ENCODE measurements at regions not wholly inside any gene's neighbourhood (a gene's known extent, or its start where the extent isn't known, plus 50 kb on each side); places are given as distances from the start of the nearest gene placed in this dataset.

- Histone ChIP-seq H3K4me3 (no peak overlapping the region), H2AFZ (ENCODE audit: control insufficient read depth, low read depth, low read length) (no peak overlapping the region), H4K20me1 (ENCODE audit: control insufficient read depth, insufficient read depth) (no peaks in the 10 kb centered on the region), H3K4me2 (ENCODE audit: control insufficient read depth, insufficient read depth) (no peak overlapping the region), H3K36me3 (ENCODE audit: control insufficient read depth in 2 of 2, insufficient read depth in 2 of 2, low read length in 1 of 2) (no peaks in the 10 kb centered on the region), H3K27ac (ENCODE audit: control insufficient read depth, insufficient read depth) (no peak overlapping the region), H3K9ac (ENCODE audit: control insufficient read depth, insufficient read depth, low read length) (no peak overlapping the region), H3K4me1 (ENCODE audit: control insufficient read depth, insufficient read depth, low read length) (no peaks in the 10 kb centered on the region), H3K27me3 (replicated peaks in 1 of 2; ENCODE audit: control insufficient read depth in 2 of 2, insufficient read depth in 2 of 2, low read length in 1 of 2) (no peaks in the 10 kb centered on the region), H3K9me3 (replicated peaks; ENCODE audit: control insufficient read depth, insufficient read depth, low read length) (no peaks in the 10 kb centered on the region), H3K79me2 (ENCODE audit: control insufficient read depth, insufficient read depth, low read length) (no peaks in the 10 kb centered on the region)
- intact Hi-C loops (cut with micrococcal nuclease; ENCODE audit: unreplicated experiment) = no loop called here
- SMC1A ChIA-PET (ENCODE audit: uncharacterized antibody, unreplicated experiment) = no interaction called here
- in situ Hi-C loops (cut with MboI) = loop anchor here (5.0 kb wide), 1 partner anchor 52 kb away; no protein-coding TSS in a partner anchor
- no peak for FAIRE-seq
- POLR2A ChIA-PET = no interaction called here
- ATAC-seq = no peak
- no peak for TF ChIP-seq SIN3A (IDR thresholded peaks at IDR 0.05; ENCODE audit: low read depth, low read length)
- RAD21 ChIA-PET (ENCODE audit: unreplicated experiment) = no interaction called here
- CTCF ChIA-PET = no interaction called here
- no peak for DNase-seq (ENCODE audit: low read depth, low spot score)
- BruUV-seq (replicated peaks) = no TSS peak
- 18% methylated on average over 2 of the region's 2 CpGs for WGBS (ENCODE audit: insufficient coverage, insufficient replicate concordance, low lambda C conversion rate, missing lambda C conversion rate)
Observed at GRCh38 chr9:30459156-30459555, 1925.3 kb upstream of the ACO1 start.

GRCh38 chr9:30476826-30477225 lies 1907.6 kb upstream of the ACO1 start:
- FAIRE-seq (no peak), ATAC-seq (no peak), DNase-seq (ENCODE audit: low read depth, low spot score) (no peak)
- ChIA-PET CTCF (no interaction called here), POLR2A (no interaction called here), RAD21 (ENCODE audit: unreplicated experiment) (no interaction called here), SMC1A (ENCODE audit: uncharacterized antibody, unreplicated experiment) (no interaction called here)
- Histone ChIP-seq H3K4me2 (ENCODE audit: control insufficient read depth, insufficient read depth) (no peak overlapping the region), H3K4me1 (ENCODE audit: control insufficient read depth, insufficient read depth, low read length) (no peaks in the 10 kb centered on the region), H3K4me3 (no peak overlapping the region), H3K79me2 (ENCODE audit: control insufficient read depth, insufficient read depth, low read length) (no peaks in the 10 kb centered on the region), H3K9ac (ENCODE audit: control insufficient read depth, insufficient read depth, low read length) (no peak overlapping the region), H3K27ac (ENCODE audit: control insufficient read depth, insufficient read depth) (no peak overlapping the region), H3K36me3 (ENCODE audit: control insufficient read depth in 2 of 2, insufficient read depth in 2 of 2, low read length in 1 of 2) (no peaks in the 10 kb centered on the region), H3K27me3 (replicated peaks in 1 of 2; ENCODE audit: control insufficient read depth in 2 of 2, insufficient read depth in 2 of 2, low read length in 1 of 2) (no peaks in the 10 kb centered on the region), H4K20me1 (ENCODE audit: control insufficient read depth, insufficient read depth) (no peaks in the 10 kb centered on the region), H3K9me3 (replicated peaks; ENCODE audit: control insufficient read depth, insufficient read depth, low read length) (no peaks in the 10 kb centered on the region), H2AFZ (ENCODE audit: control insufficient read depth, low read depth, low read length) (no peak overlapping the region)
- in situ Hi-C loops (cut with MboI) (no loop called here), intact Hi-C loops (cut with micrococcal nuclease; ENCODE audit: unreplicated experiment) (no loop called here)
- TF ChIP-seq NR2C1 (IDR thresholded peaks at IDR 0.05) (no peak), BRCA1 (IDR thresholded peaks at IDR 0.05; ENCODE audit: low read depth, low read length) (no peak), DPF2 (IDR thresholded peaks at IDR 0.05) (no peak), EGR1 (IDR thresholded peaks at IDR 0.05; ENCODE audit: borderline replicate concordance in 1 of 2, low read depth in 2 of 2, low read length in 2 of 2) (no peak), KAT2A (conservative IDR thresholded peaks at IDR 0.05; ENCODE audit: control insufficient read depth, low read depth, low read length) (no peak), CBFB (IDR thresholded peaks at IDR 0.05; ENCODE audit: low read depth) (no peak), SIX5 (IDR thresholded peaks at IDR 0.05; ENCODE audit: low read depth, low read length, severe bottlenecking) (no peak), GATAD2B (conservative IDR thresholded peaks at IDR 0.05; ENCODE audit: low read depth) (no peak), PML (IDR thresholded peaks at IDR 0.05; ENCODE audit: low read length) (no peak), YY1 (IDR thresholded peaks at IDR 0.05; ENCODE audit: low read depth, low read length) (no peak), BCL11A (IDR thresholded peaks at IDR 0.05; ENCODE audit: low read depth, low read length) (no peak)
- TF ChIP-seq, protein P1, sequence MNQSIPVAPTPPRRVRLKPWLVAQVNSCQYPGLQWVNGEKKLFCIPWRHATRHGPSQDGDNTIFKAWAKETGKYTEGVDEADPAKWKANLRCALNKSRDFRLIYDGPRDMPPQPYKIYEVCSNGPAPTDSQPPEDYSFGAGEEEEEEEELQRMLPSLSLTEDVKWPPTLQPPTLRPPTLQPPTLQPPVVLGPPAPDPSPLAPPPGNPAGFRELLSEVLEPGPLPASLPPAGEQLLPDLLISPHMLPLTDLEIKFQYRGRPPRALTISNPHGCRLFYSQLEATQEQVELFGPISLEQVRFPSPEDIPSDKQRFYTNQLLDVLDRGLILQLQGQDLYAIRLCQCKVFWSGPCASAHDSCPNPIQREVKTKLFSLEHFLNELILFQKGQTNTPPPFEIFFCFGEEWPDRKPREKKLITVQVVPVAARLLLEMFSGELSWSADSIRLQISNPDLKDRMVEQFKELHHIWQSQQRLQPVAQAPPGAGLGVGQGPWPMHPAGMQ (IDR thresholded peaks at IDR 0.05; ENCODE audit: borderline replicate concordance) = no peak
- TF ChIP-seq, protein P2, sequence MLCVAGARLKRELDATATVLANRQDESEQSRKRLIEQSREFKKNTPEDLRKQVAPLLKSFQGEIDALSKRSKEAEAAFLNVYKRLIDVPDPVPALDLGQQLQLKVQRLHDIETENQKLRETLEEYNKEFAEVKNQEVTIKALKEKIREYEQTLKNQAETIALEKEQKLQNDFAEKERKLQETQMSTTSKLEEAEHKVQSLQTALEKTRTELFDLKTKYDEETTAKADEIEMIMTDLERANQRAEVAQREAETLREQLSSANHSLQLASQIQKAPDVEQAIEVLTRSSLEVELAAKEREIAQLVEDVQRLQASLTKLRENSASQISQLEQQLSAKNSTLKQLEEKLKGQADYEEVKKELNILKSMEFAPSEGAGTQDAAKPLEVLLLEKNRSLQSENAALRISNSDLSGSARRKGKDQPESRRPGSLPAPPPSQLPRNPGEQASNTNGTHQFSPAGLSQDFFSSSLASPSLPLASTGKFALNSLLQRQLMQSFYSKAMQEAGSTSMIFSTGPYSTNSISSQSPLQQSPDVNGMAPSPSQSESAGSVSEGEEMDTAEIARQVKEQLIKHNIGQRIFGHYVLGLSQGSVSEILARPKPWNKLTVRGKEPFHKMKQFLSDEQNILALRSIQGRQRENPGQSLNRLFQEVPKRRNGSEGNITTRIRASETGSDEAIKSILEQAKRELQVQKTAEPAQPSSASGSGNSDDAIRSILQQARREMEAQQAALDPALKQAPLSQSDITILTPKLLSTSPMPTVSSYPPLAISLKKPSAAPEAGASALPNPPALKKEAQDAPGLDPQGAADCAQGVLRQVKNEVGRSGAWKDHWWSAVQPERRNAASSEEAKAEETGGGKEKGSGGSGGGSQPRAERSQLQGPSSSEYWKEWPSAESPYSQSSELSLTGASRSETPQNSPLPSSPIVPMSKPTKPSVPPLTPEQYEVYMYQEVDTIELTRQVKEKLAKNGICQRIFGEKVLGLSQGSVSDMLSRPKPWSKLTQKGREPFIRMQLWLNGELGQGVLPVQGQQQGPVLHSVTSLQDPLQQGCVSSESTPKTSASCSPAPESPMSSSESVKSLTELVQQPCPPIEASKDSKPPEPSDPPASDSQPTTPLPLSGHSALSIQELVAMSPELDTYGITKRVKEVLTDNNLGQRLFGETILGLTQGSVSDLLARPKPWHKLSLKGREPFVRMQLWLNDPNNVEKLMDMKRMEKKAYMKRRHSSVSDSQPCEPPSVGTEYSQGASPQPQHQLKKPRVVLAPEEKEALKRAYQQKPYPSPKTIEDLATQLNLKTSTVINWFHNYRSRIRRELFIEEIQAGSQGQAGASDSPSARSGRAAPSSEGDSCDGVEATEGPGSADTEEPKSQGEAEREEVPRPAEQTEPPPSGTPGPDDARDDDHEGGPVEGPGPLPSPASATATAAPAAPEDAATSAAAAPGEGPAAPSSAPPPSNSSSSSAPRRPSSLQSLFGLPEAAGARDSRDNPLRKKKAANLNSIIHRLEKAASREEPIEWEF (IDR thresholded peaks at IDR 0.05; ENCODE audit: insufficient replicate concordance, low read depth, low read length) = no peak
- no TSS peak for BruUV-seq (replicated peaks)
- 30% methylated on average over 4 of the region's 4 CpGs for WGBS (ENCODE audit: insufficient coverage, insufficient replicate concordance, low lambda C conversion rate, missing lambda C conversion rate)
